Endothelial cell of umbilical vein (primary cell): ENCODE measurements at regions not wholly inside any gene's neighbourhood (a gene's known extent, or its start where the extent isn't known, plus 50 kb on each side); places are given as distances from the start of the nearest gene placed in this dataset.

ENCODE experiments used
- BruUV-seq: library from RNA; stranded (reverse); fragments of 400-500 nt; replicated peaks from 2 replicates; lab custom pipeline; 2021; lab: Mats Ljungman, UMichigan
- CTCF ChIA-PET: fragments of 300-600, 350-600 bp; sonication (Branson Sonifier 250); formaldehyde crosslinking; loops from one replicate; lab custom pipeline; 2021; ENCODE audit warnings: antibody characterized with exemption, inconsistent platforms; lab: Charles Lee
- POLR2A ChIA-PET: fragments of 300-600, 350-600 bp; sonication (Branson Sonifier 250); formaldehyde crosslinking; loops from one replicate; lab custom pipeline; 2021; ENCODE audit warnings: antibody characterized with exemption, inconsistent platforms; lab: Charles Lee
- DNase-seq: peaks from one replicate; pipeline ENCODE4 v3.0.0-alpha.2; 2011; ENCODE audit warnings: low read depth, low spot score
- FAIRE-seq: peaks from 2 replicates; lab custom pipeline; 2011; peaks lifted over from hg19 to GRCh38; lab: Jason Lieb, UNC
- H2AFZ ChIP-seq: 2 replicates; pipeline ENCODE4 v1.6.0; 2012; ENCODE audit warnings: low read depth, low read length, control low read depth, inconsistent platforms
- H3K27ac ChIP-seq: 2 replicates; pipeline ENCODE4 v1.5.1; 2011; ENCODE audit warnings: low read depth, mild to moderate bottlenecking, control low read depth, low read length, moderate library complexity; ENCODE audit not compliant: insufficient read depth
- H3K27me3 ChIP-seq, 2 experiments: 2 replicates each; pipeline versions ENCODE4 v1.6.0 to v1.6.1; 2011; ENCODE audit warnings: low read length in 2 of 2, mixed read lengths in 1 of 2; ENCODE audit not compliant: control insufficient read depth in 2 of 2, insufficient read depth in 2 of 2
- H3K36me3 ChIP-seq, 2 experiments: 2 replicates in 1 of 2; 3 replicates in 1 of 2; pipeline ENCODE4 v1.5.1; 2011; ENCODE audit warnings: low read length in 2 of 2, mild to moderate bottlenecking in 1 of 2, moderate library complexity in 1 of 2; ENCODE audit not compliant: control insufficient read depth in 2 of 2, insufficient read depth in 2 of 2; ENCODE audit errors: extremely low read depth in 1 of 2
- H3K4me1 ChIP-seq: 3 replicates; pipeline ENCODE4 v1.5.1; 2011; ENCODE audit warnings: mild to moderate bottlenecking, low read length; ENCODE audit not compliant: control insufficient read depth, insufficient read depth; ENCODE audit errors: extremely low read depth
- H3K4me2 ChIP-seq: 2 replicates; pipeline ENCODE4 v1.6.1; 2011; ENCODE audit warnings: low read length, control low read depth, mixed read lengths; ENCODE audit not compliant: insufficient read depth
- H3K4me3 ChIP-seq, 3 experiments: fragments of 200-600 bp in 1 of 3; sonication (generic), shearing (Covaris generic) in 1 of 3; replicated peaks in 1 of 3; 2 replicates each; pipeline ENCODE4 v1.5.1; 2011 to 2016; ENCODE audit warnings: control low read depth in 3 of 3, low read length in 3 of 3, mild to moderate bottlenecking in 2 of 3, inconsistent platforms in 1 of 3, low read depth in 1 of 3, moderate library complexity in 1 of 3; ENCODE audit not compliant: insufficient read depth in 1 of 3
- H3K79me2 ChIP-seq: 2 replicates; pipeline ENCODE4 v1.6.0; 2012; ENCODE audit warnings: low read length, inconsistent platforms; ENCODE audit not compliant: control insufficient read depth, insufficient read depth
- H3K9ac ChIP-seq: replicated peaks from 2 replicates; pipeline ENCODE3; 2011; ENCODE audit warnings: low read length, control low read depth; ENCODE audit not compliant: insufficient read depth; ENCODE audit errors: extremely low read depth
- H3K9me1 ChIP-seq: replicated peaks from 3 replicates; pipeline ENCODE4 v1.6.0; 2011; ENCODE audit warnings: mild to moderate bottlenecking, low read length; ENCODE audit not compliant: control insufficient read depth, insufficient read depth; ENCODE audit errors: extremely low read depth
- H3K9me3 ChIP-seq: replicated peaks from 2 replicates; pipeline ENCODE4 v1.5.1; 2012; ENCODE audit warnings: low read length, inconsistent platforms; ENCODE audit not compliant: control insufficient read depth, insufficient read depth
- H4K20me1 ChIP-seq: replicated peaks from 2 replicates; pipeline ENCODE3; 2011; ENCODE audit warnings: mild to moderate bottlenecking, low read length; ENCODE audit not compliant: control insufficient read depth, insufficient read depth; ENCODE audit errors: extremely low read depth
- EZH2 ChIP-seq: IDR thresholded peaks from 2 replicates; pipeline ENCODE4 v1.6.1; 2012; ENCODE audit warnings: borderline replicate concordance, low read depth, mild to moderate bottlenecking, moderate library complexity, low read length, inconsistent platforms; ENCODE audit not compliant: severe bottlenecking
- FOS ChIP-seq: IDR thresholded peaks from 2 replicates; pipeline ENCODE4 v1.6.1; 2011; ENCODE audit warnings: mild to moderate bottlenecking, low read length, moderate library complexity, borderline replicate concordance; ENCODE audit not compliant: insufficient read depth
- GATA2 ChIP-seq: IDR thresholded peaks from 2 replicates; pipeline ENCODE4 v1.7.0; 2011; ENCODE audit warnings: low read depth, mild to moderate bottlenecking, moderate library complexity, mixed read lengths, low read length; ENCODE audit not compliant: insufficient read length, insufficient read depth
- JUN ChIP-seq: IDR thresholded peaks from 2 replicates; pipeline ENCODE4 v1.6.1; 2011; ENCODE audit warnings: borderline replicate concordance, low read depth; ENCODE audit not compliant: insufficient read length, insufficient read depth
- MYC ChIP-seq: IDR thresholded peaks from one replicate; pipeline ENCODE4 v1.6.1; 2011; ENCODE audit warnings: mild to moderate bottlenecking, low read depth, low read length
- POLR2A ChIP-seq: IDR thresholded peaks from 2 replicates; pipeline ENCODE4 v1.6.1; 2012; ENCODE audit warnings: low read depth, mild to moderate bottlenecking, control low read depth, low read length
- POLR2AphosphoS5 ChIP-seq: IDR thresholded peaks from 2 replicates; pipeline ENCODE4 v1.6.1; 2012; ENCODE audit warnings: low read depth, mild to moderate bottlenecking, control low read depth, low read length, moderate library complexity; ENCODE audit not compliant: insufficient read depth
- dilution Hi-C: fragments of 300-500 bp; cut with MboI; formaldehyde crosslinking; loops from one replicate; pipeline ENCODE4 v1.15.0; 2019; ENCODE audit warnings: low sequenced_read_pairs; ENCODE audit not compliant: extremely low pct_ligation_motif_present
- intact Hi-C: fragments of 100-400 bp; cut with micrococcal nuclease; formaldehyde crosslinking; loops from one replicate; pipeline ENCODE4 v1.10.0; 2022
- TF ChIP-seq, protein P1 (sequence below), 2 donors: IDR thresholded peaks; 1 replicate in 1 of 2; 2 replicates in 1 of 2; pipeline ENCODE4 v1.5.1; 2011; ENCODE audit warnings: low read length in 2 of 2, mild to moderate bottlenecking in 2 of 2, moderate library complexity in 2 of 2, control low read depth in 1 of 2, inconsistent platforms in 1 of 2, low read depth in 1 of 2; ENCODE audit not compliant: insufficient read depth in 1 of 2; ENCODE audit errors: extremely low read depth in 1 of 2
- TF ChIP-seq, protein P2 (sequence below): IDR thresholded peaks from 2 replicates; pipeline ENCODE4 v1.6.1; 2011; ENCODE audit not compliant: insufficient read depth, insufficient read length

DNA sequence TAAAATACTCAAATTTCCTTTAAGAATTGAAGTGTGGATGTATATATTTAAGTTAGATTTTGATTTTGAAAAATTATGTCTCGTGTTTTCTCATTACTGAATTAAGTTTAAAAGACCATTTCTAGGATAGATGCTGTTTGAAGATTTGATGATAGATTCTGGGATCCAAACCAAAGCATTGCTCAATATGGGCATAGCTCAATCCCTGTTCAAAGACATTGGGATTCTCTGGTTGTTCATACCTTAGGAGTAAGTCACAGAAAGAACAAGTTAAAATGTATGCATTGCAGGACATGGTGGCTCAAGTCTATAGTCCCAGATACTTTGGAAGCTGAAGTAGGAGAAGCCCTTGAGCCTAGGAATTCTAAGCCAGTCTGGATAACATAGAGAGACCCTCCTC lies 622.3 kb downstream of the ADCYAP1 start:
- Histone ChIP-seq H3K79me2 (no peaks in the 10 kb centered on the region), H2AFZ (no peak overlapping the region), H3K9ac (no peak overlapping the region), H4K20me1 (no peaks in the 10 kb centered on the region), H3K9me1 (no peaks in the 10 kb centered on the region), H3K4me3 (no peak overlapping the region), H3K9me3 (no peaks in the 10 kb centered on the region), H3K4me2 (no peak overlapping the region), H3K36me3 (no peaks in the 10 kb centered on the region), H3K27ac (no peak overlapping the region), H3K27me3 (no peaks in the 10 kb centered on the region), H3K4me1 (no peaks in the 10 kb centered on the region)
- intact Hi-C loops = no loop called here
- dilution Hi-C loops = no loop called here
- ChIA-PET CTCF (no interaction called here), POLR2A (no interaction called here)
- FAIRE-seq (no peak), DNase-seq (no peak)
- TF ChIP-seq MYC (no peak), POLR2AphosphoS5 (no peak), GATA2 (no peak), FOS (no peak), POLR2A (no peak), JUN (no peak), EZH2 (no peak)
- TF ChIP-seq, protein P1, sequence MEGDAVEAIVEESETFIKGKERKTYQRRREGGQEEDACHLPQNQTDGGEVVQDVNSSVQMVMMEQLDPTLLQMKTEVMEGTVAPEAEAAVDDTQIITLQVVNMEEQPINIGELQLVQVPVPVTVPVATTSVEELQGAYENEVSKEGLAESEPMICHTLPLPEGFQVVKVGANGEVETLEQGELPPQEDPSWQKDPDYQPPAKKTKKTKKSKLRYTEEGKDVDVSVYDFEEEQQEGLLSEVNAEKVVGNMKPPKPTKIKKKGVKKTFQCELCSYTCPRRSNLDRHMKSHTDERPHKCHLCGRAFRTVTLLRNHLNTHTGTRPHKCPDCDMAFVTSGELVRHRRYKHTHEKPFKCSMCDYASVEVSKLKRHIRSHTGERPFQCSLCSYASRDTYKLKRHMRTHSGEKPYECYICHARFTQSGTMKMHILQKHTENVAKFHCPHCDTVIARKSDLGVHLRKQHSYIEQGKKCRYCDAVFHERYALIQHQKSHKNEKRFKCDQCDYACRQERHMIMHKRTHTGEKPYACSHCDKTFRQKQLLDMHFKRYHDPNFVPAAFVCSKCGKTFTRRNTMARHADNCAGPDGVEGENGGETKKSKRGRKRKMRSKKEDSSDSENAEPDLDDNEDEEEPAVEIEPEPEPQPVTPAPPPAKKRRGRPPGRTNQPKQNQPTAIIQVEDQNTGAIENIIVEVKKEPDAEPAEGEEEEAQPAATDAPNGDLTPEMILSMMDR (IDR thresholded peaks at IDR 0.05; ENCODE audit: extremely low read depth in 1 of 2, insufficient read depth in 1 of 2, low read depth in 1 of 2, low read length in 2 of 2) = no peak
- TF ChIP-seq, protein P2, sequence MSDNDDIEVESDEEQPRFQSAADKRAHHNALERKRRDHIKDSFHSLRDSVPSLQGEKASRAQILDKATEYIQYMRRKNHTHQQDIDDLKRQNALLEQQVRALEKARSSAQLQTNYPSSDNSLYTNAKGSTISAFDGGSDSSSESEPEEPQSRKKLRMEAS = no peak
- BruUV-seq = no TSS peak
